Glutamatergic neuron (in vitro differentiated cells): ENCODE measurements at regions not wholly inside any gene's neighbourhood (a gene's known extent, or its start where the extent isn't known, plus 50 kb on each side); places are given as distances from the start of the nearest gene placed in this dataset.

Experiments
- DNase-seq: peaks from one replicate; pipeline ENCODE4 v3.0.0; 2022
- H3K27ac Mint-ChIP-seq: one replicate; pipeline ENCODE4 v1.8.0; 2020; ENCODE audit warnings: mild to moderate bottlenecking, mixed read lengths, inconsistent platforms; ENCODE audit not compliant: unreplicated experiment
- H3K27me3 Mint-ChIP-seq: one replicate; pipeline ENCODE4 v1.8.0; 2020; ENCODE audit warnings: mild to moderate bottlenecking, moderate library complexity, mixed read lengths, inconsistent platforms; ENCODE audit not compliant: unreplicated experiment
- H3K36me3 Mint-ChIP-seq: one replicate; pipeline ENCODE4 v1.8.0; 2020; ENCODE audit warnings: mild to moderate bottlenecking, mixed read lengths, inconsistent platforms; ENCODE audit not compliant: unreplicated experiment
- H3K4me1 Mint-ChIP-seq: one replicate; pipeline ENCODE4 v1.8.0; 2020; ENCODE audit warnings: mild to moderate bottlenecking, low read depth, mixed read lengths, inconsistent platforms; ENCODE audit not compliant: unreplicated experiment
- H3K4me3 Mint-ChIP-seq: one replicate; pipeline ENCODE4 v1.8.0; 2020; ENCODE audit warnings: mild to moderate bottlenecking, mixed read lengths, inconsistent platforms; ENCODE audit not compliant: unreplicated experiment
- H3K9me3 Mint-ChIP-seq: one replicate; pipeline ENCODE4 v1.8.0; 2020; ENCODE audit warnings: mild to moderate bottlenecking, moderate library complexity, mixed read lengths, inconsistent platforms; ENCODE audit not compliant: unreplicated experiment
- TF ChIP-seq, protein P1 (sequence below): fragments of 200-600 bp; sonication (generic); IDR thresholded peaks from one replicate; pipeline ENCODE4 v1.5.0; 2021; ENCODE audit not compliant: partially characterized antibody, unreplicated experiment

- peaks cover 13% of the 10 kb centered on the region for H3K4me1 Mint-ChIP-seq
- H3K27me3 Mint-ChIP-seq: no peaks in the 10 kb centered on the region
- peaks cover 2% of the 10 kb centered on the region for H3K9me3 Mint-ChIP-seq
- no peak overlapping the region for H3K27ac Mint-ChIP-seq
- no peak for DNase-seq
- TF ChIP-seq, protein P1, sequence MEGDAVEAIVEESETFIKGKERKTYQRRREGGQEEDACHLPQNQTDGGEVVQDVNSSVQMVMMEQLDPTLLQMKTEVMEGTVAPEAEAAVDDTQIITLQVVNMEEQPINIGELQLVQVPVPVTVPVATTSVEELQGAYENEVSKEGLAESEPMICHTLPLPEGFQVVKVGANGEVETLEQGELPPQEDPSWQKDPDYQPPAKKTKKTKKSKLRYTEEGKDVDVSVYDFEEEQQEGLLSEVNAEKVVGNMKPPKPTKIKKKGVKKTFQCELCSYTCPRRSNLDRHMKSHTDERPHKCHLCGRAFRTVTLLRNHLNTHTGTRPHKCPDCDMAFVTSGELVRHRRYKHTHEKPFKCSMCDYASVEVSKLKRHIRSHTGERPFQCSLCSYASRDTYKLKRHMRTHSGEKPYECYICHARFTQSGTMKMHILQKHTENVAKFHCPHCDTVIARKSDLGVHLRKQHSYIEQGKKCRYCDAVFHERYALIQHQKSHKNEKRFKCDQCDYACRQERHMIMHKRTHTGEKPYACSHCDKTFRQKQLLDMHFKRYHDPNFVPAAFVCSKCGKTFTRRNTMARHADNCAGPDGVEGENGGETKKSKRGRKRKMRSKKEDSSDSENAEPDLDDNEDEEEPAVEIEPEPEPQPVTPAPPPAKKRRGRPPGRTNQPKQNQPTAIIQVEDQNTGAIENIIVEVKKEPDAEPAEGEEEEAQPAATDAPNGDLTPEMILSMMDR: no peak
- H3K36me3 Mint-ChIP-seq: no peaks in the 10 kb centered on the region
- H3K4me3 Mint-ChIP-seq: no peak overlapping the region
Observed at GRCh38 chr4:126992910-126993309, 639.8 kb upstream of the INTU start.

GRCh38 chr4:126993351-126993750, 639.4 kb upstream of the INTU start:
- TF ChIP-seq, protein P1: no peak
- no peaks in the 10 kb centered on the region for H3K36me3 Mint-ChIP-seq
- no peak overlapping the region for H3K4me3 Mint-ChIP-seq
- peaks cover 2% of the 10 kb centered on the region for H3K9me3 Mint-ChIP-seq
- H3K27ac Mint-ChIP-seq: no peak overlapping the region
- no peak for DNase-seq
- no peaks in the 10 kb centered on the region for H3K27me3 Mint-ChIP-seq
- peaks cover 13% of the 10 kb centered on the region for H3K4me1 Mint-ChIP-seq

- Mint-ChIP-seq H3K4me1 (peaks cover 13% of the 10 kb centered on the region), H3K36me3 (no peaks in the 10 kb centered on the region), H3K27me3 (no peaks in the 10 kb centered on the region), H3K9me3 (peaks cover 2% of the 10 kb centered on the region), H3K4me3 (peak overlapping the region; percentile 45), H3K27ac (peak overlapping the region; percentile 85)
- TF ChIP-seq, protein P1: no peak
- no peak for DNase-seq
Observed at GRCh38 chr4:126995235-126995634, 637.5 kb upstream of the INTU start.

DNA sequence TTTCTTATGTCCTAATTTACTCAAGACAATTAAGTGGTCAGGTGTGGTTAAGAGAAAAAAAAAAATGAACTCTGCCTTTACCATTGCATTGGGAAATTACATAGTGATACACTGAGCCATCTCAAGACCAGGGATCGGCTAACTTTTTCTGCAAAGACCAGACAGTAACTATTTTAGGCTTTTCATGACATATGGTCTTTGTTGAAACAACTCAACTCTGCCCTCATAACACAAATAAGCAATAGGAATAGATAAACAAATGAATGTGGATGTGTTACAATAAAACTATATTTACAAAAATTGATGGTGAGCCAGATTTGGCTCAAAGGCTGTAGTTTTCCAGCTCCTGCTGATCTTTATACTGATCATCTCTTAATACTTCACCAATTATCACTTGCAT, 632.6 kb upstream of the INTU start:
- TF ChIP-seq, protein P1: no peak
- Mint-ChIP-seq H3K27me3 (no peaks in the 10 kb centered on the region), H3K36me3 (no peaks in the 10 kb centered on the region), H3K4me3 (no peak overlapping the region), H3K27ac (no peak overlapping the region), H3K9me3 (no peaks in the 10 kb centered on the region), H3K4me1 (peaks cover 10% of the 10 kb centered on the region)
- DNase-seq: no peak

- Mint-ChIP-seq H3K36me3 (no peaks in the 10 kb centered on the region), H3K4me3 (no peak overlapping the region), H3K4me1 (peaks cover 4% of the 10 kb centered on the region), H3K27ac (no peak overlapping the region), H3K27me3 (no peaks in the 10 kb centered on the region), H3K9me3 (no peaks in the 10 kb centered on the region)
- no peak for DNase-seq
- TF ChIP-seq, protein P1: no peak
Observed at GRCh38 chr4:127000846-127001245, 631.9 kb upstream of the INTU start.
